PC-9 (cell line): ENCODE measurements at regions not wholly inside any gene's neighbourhood (a gene's known extent, or its start where the extent isn't known, plus 50 kb on each side); places are given as distances from the start of the nearest gene placed in this dataset.
A peak's percentile ranks its signal among the peaks of the same experiment; 100 is the strongest.

Source experiments
- BruUV-seq: library from RNA; stranded (reverse); fragments of 400-500 nt; replicated peaks from 2 replicates; lab custom pipeline; 2021; lab: Mats Ljungman, UMichigan
- CTCF ChIA-PET: fragments of 300-600 bp; sonication (Branson Sonifier 250); formaldehyde crosslinking; loops from one replicate; lab custom pipeline; 2022; ENCODE audit warnings: antibody characterized with exemption; lab: Charles Lee
- POLR2A ChIA-PET: fragments of 300-600 bp; sonication (Branson Sonifier 250); formaldehyde crosslinking; loops from one replicate; lab custom pipeline; 2022; ENCODE audit warnings: antibody characterized with exemption; ENCODE audit not compliant: unreplicated experiment; lab: Charles Lee
- DNase-seq, 2 experiments: peaks; one replicate each; pipeline versions ENCODE4 v3.0.0 to v3.0.0-alpha.2; 2015 to 2022; ENCODE audit warnings: mixed read lengths in 1 of 2
- H2AFZ ChIP-seq: fragments of 200-600 bp; sonication (generic); 2 replicates; pipeline ENCODE4 v1.8.1; 2017; ENCODE audit warnings: antibody characterized with exemption
- H3F3A ChIP-seq: fragments of 200-600 bp; sonication (generic); 2 replicates; pipeline ENCODE4 v1.8.1; 2017; ENCODE audit warnings: antibody characterized with exemption, mild to moderate bottlenecking, low read depth; ENCODE audit not compliant: insufficient read depth
- H3K27ac ChIP-seq: fragments of 200-600 bp; sonication (generic); 2 replicates; pipeline ENCODE4 v1.6.1; 2016; ENCODE audit warnings: mixed run types
- H3K27me3 ChIP-seq: fragments of 200-600 bp; sonication (generic); 2 replicates; pipeline ENCODE4 v1.6.1; 2016; ENCODE audit warnings: low read depth, mixed run types; ENCODE audit not compliant: insufficient read depth
- H3K36me3 ChIP-seq: fragments of 200-600 bp; sonication (generic); 2 replicates; pipeline ENCODE4 v1.6.1; 2016; ENCODE audit warnings: low read depth, mixed run types
- H3K4me1 ChIP-seq: fragments of 200-600 bp; sonication (generic); replicated peaks from 2 replicates; pipeline ENCODE4 v1.6.1; 2016; ENCODE audit warnings: mixed run types; ENCODE audit not compliant: insufficient read depth
- H3K4me2 ChIP-seq: fragments of 200-600 bp; sonication (generic); 2 replicates; pipeline ENCODE4 v1.6.1; 2017; ENCODE audit warnings: mixed run types
- H3K4me3 ChIP-seq: fragments of 200-600 bp; sonication (generic); 2 replicates; pipeline ENCODE4 v1.6.1; 2016; ENCODE audit warnings: mixed run types
- H3K79me2 ChIP-seq: fragments of 200-600 bp; sonication (generic); 2 replicates; pipeline ENCODE4 v1.6.1; 2017; ENCODE audit warnings: low read depth, mixed run types
- H3K9me2 ChIP-seq: fragments of 200-600 bp; sonication (generic); 2 replicates; pipeline ENCODE4 v1.8.1; 2017; ENCODE audit warnings: mild to moderate bottlenecking; ENCODE audit not compliant: insufficient read depth
- H3K9me3 ChIP-seq: fragments of 200-600 bp; sonication (generic); 2 replicates; pipeline ENCODE4 v1.8.1; 2016; ENCODE audit warnings: low read depth; ENCODE audit not compliant: insufficient read depth
- H4K20me1 ChIP-seq: fragments of 200-600 bp; sonication (generic); 2 replicates; pipeline ENCODE4 v1.8.1; 2017; ENCODE audit not compliant: insufficient read depth
- CTCF ChIP-seq: fragments of 200-600 bp; sonication (generic); conservative IDR thresholded peaks from 2 replicates; pipeline ENCODE4 v1.6.1; 2017; ENCODE audit warnings: mixed run types, antibody characterized with exemption, mild to moderate bottlenecking, moderate library complexity
- EZH2 ChIP-seq: fragments of 200-600 bp; sonication (generic); IDR thresholded peaks from 2 replicates; pipeline ENCODE4 v1.8.0; 2017; ENCODE audit warnings: antibody characterized with exemption, low read depth
- intact Hi-C: fragments of 100-400 bp; cut with micrococcal nuclease; formaldehyde crosslinking; loops from one replicate; pipeline ENCODE4 v1.10.0; 2022; ENCODE audit not compliant: unreplicated experiment

GRCh38 chr10:94178475-94179253 is 184.1 kb downstream of the NOC3L start:
- no peak overlapping the region for H3K27ac ChIP-seq
- 0 out of 2 replicates have a peak, but pooled peaks cover 6% of the 10 kb centered on the region for H3K4me1 ChIP-seq
- POLR2A ChIA-PET, result no interaction called here
- BruUV-seq, result no TSS peak
- no peaks in the 10 kb centered on the region for H3F3A ChIP-seq
- H3K36me3 ChIP-seq, result no peaks in the 10 kb centered on the region
- intact Hi-C loops, result no loop called here
- CTCF ChIA-PET, result no interaction called here
- no peak overlapping the region for H3K4me3 ChIP-seq
- H3K9me2 ChIP-seq, result no peaks in the 10 kb centered on the region
- no peak overlapping the region for H3K4me2 ChIP-seq
- H3K9me3 ChIP-seq, result no peaks in the 10 kb centered on the region
- no peaks in the 10 kb centered on the region for H3K27me3 ChIP-seq
- H2AFZ ChIP-seq, result no peak overlapping the region
- TF ChIP-seq CTCF (no peak), EZH2 (no peak)
- no peaks in the 10 kb centered on the region for H4K20me1 ChIP-seq
- no peaks in the 10 kb centered on the region for H3K79me2 ChIP-seq
- DNase-seq, result no peak

- Histone ChIP-seq H4K20me1 (no peaks in the 10 kb centered on the region), H3K4me3 (no peak overlapping the region), H2AFZ (no peak overlapping the region), H3K36me3 (no peaks in the 10 kb centered on the region), H3F3A (no peaks in the 10 kb centered on the region), H3K9me2 (no peaks in the 10 kb centered on the region), H3K27me3 (no peaks in the 10 kb centered on the region), H3K9me3 (no peaks in the 10 kb centered on the region), H3K4me2 (no peak overlapping the region), H3K79me2 (no peaks in the 10 kb centered on the region), H3K27ac (no peak overlapping the region), H3K4me1 (0 out of 2 replicates have a peak, but pooled peaks cover 6% of the 10 kb centered on the region)
- intact Hi-C loops, result no loop called here
- ChIA-PET POLR2A (no interaction called here), CTCF (no interaction called here)
- TF ChIP-seq CTCF, result no peak
- no peak for TF ChIP-seq EZH2
- no TSS peak for BruUV-seq
- no peak for DNase-seq
Measured at GRCh38 chr10:94180576-94180975, 182.2 kb downstream of the NOC3L start.

GRCh38 chr10:94183666-94184264 is 179.0 kb downstream of the NOC3L start:
- Histone ChIP-seq H3K79me2 (no peaks in the 10 kb centered on the region), H3K4me1 (0 out of 2 replicates have a peak, but pooled peaks cover 6% of the 10 kb centered on the region), H3K27me3 (no peaks in the 10 kb centered on the region), H3K4me3 (no peak overlapping the region), H4K20me1 (no peaks in the 10 kb centered on the region), H3K27ac (no peak overlapping the region), H3F3A (no peaks in the 10 kb centered on the region), H3K9me3 (no peaks in the 10 kb centered on the region), H2AFZ (no peak overlapping the region), H3K9me2 (no peaks in the 10 kb centered on the region), H3K36me3 (no peaks in the 10 kb centered on the region), H3K4me2 (no peak overlapping the region)
- POLR2A ChIA-PET, result interaction anchor here (0.6 kb wide), 1 partner anchor 141 kb away, joined by 5 read pairs; no protein-coding TSS in a partner anchor
- CTCF ChIA-PET, result interaction anchor here (0.6 kb wide), 1 partner anchor 1667 kb away, joined by 6 read pairs; no protein-coding TSS in a partner anchor
- BruUV-seq, result no TSS peak
- TF ChIP-seq CTCF, result no peak
- TF ChIP-seq EZH2, result no peak
- DNase-seq, result peak; percentile 35 to 47
- intact Hi-C loops, result no loop called here
